Urinary bladder (tissue), 3 donors: ENCODE measurements at regions not wholly inside any gene's neighbourhood (a gene's known extent, or its start where the extent isn't known, plus 50 kb on each side); places are given as distances from the start of the nearest gene placed in this dataset.

Experiments
- DNase-seq: peaks from one replicate; pipeline ENCODE4 v3.0.0-alpha.2; 2015; ENCODE audit errors: extremely low spot score
- H3K27ac ChIP-seq: one replicate; pipeline ENCODE4 v1.5.1; 2013; ENCODE audit warnings: low read depth, mild to moderate bottlenecking, moderate library complexity
- H3K36me3 ChIP-seq: one replicate; pipeline ENCODE4 v1.6.1; 2013; ENCODE audit warnings: mild to moderate bottlenecking, moderate library complexity; ENCODE audit not compliant: insufficient read depth
- H3K4me1 ChIP-seq: one replicate; pipeline ENCODE4 v1.6.1; 2013; ENCODE audit warnings: mild to moderate bottlenecking, moderate library complexity; ENCODE audit not compliant: insufficient read depth
- H3K4me3 ChIP-seq: one replicate; pipeline ENCODE4 v1.5.1; 2013; ENCODE audit warnings: low read depth, low read length
- WGBS: extraction: QIAGEN DNeasy Blood & Tissue Kit; methylation state at CpG from one replicate; pipeline ENCODE4 v1.1.7; 2013; 5-methylcytosine and 5-hydroxymethylcytosine counted together
- donor health status: healthy with polysubstance abuse.
- donor health status: healthy.

DNA sequence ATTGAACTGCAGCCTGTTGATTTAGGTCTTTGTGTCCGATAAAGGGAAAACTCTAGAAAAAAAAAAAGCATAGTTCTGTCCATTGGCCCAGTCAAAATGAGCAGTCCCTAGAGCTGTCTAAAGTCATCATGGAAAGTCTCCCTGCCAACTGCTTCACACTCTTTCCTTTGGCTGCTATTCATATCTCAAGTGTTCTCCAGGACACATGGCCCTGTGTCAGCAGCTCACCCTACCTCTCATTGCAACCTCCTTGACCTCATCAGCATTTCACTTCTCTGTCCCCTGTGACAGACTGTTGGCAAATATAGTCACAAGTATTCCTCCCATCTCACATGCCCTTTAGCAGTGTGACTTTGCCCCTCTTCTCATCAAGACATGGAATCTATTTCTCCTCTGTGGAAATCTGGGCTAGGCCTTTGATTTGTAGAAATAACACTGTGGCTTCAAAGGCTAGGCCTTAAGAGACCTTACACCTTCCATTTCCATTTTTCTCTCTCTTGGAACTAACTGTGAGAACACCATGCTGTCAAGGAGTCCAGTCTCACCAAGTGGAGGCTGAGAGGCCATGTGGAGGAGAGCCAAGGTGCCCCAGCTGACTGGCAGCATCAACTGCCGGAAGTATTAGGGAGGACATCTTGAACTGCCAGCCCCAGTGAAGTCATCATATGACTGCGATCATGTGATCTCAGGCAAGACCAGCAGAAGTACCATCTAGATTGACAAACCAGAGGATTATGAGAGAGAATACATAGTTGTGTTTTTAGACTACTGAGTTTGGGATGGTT lies 149.4 kb upstream of the TARS1 start:
- DNase-seq, result no peak

DNA sequence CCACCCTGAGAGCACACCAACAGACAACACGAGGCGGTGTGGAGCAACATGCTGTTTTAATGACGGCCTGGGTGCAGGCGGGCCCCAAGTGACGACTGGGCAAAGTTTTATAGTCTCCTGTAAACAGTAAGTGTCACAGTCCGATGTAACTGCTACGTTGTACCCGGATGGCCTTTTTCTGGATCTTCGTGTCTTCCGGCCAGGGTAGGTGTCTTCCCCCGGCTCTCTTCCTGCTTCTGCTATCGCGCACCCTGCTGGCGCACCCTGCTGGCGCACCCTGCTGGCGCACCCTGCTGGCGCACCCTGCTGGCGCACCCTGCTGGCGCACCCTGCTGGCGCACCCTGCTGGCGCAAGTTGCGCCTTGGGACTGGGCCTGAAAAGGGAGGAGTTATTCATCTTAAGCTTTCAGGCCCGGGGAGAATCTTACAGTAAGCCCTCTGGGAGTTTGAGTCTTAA lies 143.0 kb upstream of the TARS1 start:
- no peak for DNase-seq
- no peak overlapping the region for H3K4me3 ChIP-seq
- H3K36me3 ChIP-seq, result no peaks in the 10 kb centered on the region
- no peak overlapping the region for H3K27ac ChIP-seq
- no peaks in the 10 kb centered on the region for H3K4me1 ChIP-seq
- WGBS, result 93% methylated on average over 23 of the region's 23 CpGs

More for the DNA sequence above, 149.4 kb upstream of the TARS1 start:
- Histone ChIP-seq H3K27ac (no peak overlapping the region), H3K36me3 (no peaks in the 10 kb centered on the region), H3K4me1 (no peaks in the 10 kb centered on the region), H3K4me3 (no peak overlapping the region)
- 81% methylated on average over 3 of the region's 3 CpGs for WGBS

DNA sequence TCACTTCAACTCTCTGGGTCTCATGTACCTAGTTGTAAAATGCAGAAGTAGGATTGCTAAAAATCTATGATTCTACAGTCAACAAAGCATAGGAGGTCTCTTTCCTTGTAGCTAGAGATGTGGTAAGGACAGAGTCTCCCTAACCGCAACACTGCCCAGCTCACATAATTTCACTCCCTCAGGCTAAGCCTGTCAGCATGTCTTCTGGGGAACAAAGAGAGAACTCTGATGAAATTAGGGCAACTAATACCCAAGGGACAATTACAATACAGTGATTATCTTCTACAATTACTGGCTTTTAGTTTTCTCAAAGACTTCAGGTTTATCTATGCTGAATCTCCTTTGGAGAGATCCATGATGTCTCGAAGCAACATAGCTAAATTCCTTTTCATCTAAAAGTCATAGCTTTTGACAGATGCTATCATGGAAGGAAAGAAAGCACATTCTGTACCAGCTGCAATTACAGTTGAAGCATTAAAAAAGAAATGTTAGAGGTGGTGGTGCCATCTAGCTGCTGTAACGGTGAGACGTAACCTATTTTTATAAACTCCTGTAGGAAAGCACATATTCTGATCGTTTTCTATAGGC lies 141.1 kb upstream of the TARS1 start:
- 15% methylated on average over 5 of the region's 5 CpGs for WGBS
- Histone ChIP-seq H3K4me1 (no peaks in the 10 kb centered on the region), H3K36me3 (no peaks in the 10 kb centered on the region), H3K27ac (no peak overlapping the region), H3K4me3 (no peak overlapping the region)
- DNase-seq, result no peak

DNA sequence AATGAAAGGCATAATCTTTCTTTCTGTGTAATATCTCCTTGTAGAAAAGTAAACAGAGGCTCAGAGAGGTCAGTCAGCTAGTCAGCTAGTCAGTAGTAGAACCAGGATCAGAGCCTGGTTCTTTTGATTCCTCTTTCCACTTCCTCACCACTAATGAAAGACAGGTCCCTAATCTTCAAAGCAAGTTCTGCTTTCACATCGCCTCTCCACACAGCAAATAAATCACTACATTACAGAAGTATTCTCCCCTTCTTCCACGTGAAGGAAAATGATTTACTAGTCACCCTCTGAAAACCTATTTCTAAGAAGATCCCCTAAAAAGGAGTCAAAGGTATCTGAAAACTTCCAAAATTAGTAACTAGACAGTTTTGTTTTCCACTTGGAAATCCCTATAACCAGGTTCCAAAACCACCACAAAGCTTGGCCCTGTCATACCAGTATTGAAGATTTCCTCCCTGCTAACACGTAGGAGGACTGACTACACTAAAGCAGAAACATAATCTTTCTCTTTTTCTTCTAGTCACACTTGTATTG lies 140.5 kb upstream of the TARS1 start:
- 18% methylated on average over 3 of the region's 3 CpGs for WGBS
- Histone ChIP-seq H3K4me1 (no peaks in the 10 kb centered on the region), H3K27ac (no peak overlapping the region), H3K36me3 (no peaks in the 10 kb centered on the region), H3K4me3 (no peak overlapping the region)
- no peak for DNase-seq

DNA sequence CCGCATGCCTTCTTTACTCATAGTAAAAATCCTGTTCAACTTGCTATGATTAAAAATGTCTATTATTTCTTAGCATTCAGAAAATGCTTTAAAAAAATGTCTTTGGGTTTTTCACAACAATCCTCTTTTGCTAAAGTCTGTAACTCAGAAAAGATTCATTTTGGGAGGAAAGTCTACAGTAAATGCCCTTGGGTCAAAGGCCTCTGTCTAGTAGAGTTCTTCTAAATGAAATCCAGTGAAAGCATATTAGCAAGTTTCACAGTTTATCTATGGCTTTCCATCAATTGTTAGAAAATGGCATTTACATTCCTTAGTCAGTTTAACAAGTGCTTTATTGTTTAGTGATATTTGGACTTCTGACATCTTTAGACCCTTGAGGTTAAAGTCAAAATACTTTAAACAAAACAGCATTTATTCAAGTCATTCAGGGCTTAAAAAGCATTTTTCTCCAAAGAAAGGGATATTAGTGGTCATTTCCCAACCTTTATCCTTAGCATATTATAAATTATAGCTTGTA lies 137.1 kb upstream of the TARS1 start:
- DNase-seq, result no peak
- WGBS, result 88% methylated on average over 1 of the region's 1 CpG
- Histone ChIP-seq H3K4me3 (no peak overlapping the region), H3K4me1 (no peaks in the 10 kb centered on the region), H3K27ac (no peak overlapping the region), H3K36me3 (no peaks in the 10 kb centered on the region)

DNA sequence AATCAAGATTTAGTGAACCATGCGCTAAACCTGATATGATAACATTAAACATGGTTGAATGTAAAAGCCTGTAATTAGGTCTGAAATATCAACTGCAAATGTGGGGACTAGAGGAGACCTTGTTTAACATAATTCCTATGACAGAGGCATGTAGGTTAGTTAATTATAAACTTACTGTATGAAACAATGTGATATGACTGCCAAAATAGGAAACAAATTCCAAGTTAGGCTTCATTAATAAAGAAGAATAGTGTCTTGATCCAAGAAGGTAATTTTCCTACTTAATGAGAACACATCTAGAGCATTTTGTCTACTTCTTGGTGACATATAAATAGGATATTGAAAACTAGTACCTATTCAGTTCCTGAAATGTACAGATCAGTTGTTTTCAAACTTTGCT lies 136.2 kb upstream of the TARS1 start:
- no peak for DNase-seq
- WGBS, result 97% methylated on average over 1 of the region's 1 CpG
- Histone ChIP-seq H3K4me3 (no peak overlapping the region), H3K4me1 (no peaks in the 10 kb centered on the region), H3K36me3 (no peaks in the 10 kb centered on the region), H3K27ac (no peak overlapping the region)

DNA sequence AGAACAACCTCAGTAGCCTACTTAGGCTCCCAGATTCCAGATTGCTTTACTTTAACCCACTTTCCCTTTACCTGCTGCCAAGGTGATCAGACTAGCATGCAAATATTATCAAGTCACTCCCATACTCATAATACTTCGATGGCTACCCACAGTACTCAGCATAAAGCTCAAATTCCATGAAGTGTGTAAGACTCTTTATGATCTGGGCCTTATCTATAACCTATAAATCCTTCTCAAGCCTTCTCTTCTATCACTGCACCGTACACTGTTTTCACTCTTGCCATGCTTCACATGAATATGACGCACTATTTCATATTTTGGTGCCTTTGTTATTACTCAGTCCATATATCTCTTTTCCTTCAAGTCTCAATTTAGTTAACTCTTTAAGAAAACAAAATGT lies 135.2 kb upstream of the TARS1 start:
- WGBS, result 87% methylated on average over 3 of the region's 3 CpGs
- H3K36me3 ChIP-seq, result no peaks in the 10 kb centered on the region
- DNase-seq, result no peak
- no peak overlapping the region for H3K4me3 ChIP-seq
- no peaks in the 10 kb centered on the region for H3K4me1 ChIP-seq
- H3K27ac ChIP-seq, result no peak overlapping the region

DNA sequence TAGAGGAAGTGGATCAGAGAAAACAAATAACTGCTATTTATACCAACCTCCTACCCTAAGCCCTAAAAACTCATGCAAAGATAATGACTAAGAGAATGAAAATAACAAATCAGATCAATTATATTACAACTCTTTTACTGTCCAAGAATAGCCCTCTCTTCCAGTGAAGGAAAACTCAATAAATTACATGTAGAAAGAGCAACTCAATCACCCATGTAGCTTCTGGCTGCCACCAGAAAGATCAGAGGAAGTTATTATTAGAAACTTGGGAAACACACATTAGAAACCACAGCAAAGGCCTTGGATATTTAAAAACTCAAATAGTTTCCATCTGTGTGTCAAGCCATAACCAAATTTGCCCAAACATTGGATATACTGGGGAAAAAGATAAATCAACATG lies 134.0 kb upstream of the TARS1 start:
- DNase-seq, result no peak
- Histone ChIP-seq H3K4me3 (no peak overlapping the region), H3K27ac (no peak overlapping the region), H3K4me1 (no peaks in the 10 kb centered on the region), H3K36me3 (no peaks in the 10 kb centered on the region)

DNA sequence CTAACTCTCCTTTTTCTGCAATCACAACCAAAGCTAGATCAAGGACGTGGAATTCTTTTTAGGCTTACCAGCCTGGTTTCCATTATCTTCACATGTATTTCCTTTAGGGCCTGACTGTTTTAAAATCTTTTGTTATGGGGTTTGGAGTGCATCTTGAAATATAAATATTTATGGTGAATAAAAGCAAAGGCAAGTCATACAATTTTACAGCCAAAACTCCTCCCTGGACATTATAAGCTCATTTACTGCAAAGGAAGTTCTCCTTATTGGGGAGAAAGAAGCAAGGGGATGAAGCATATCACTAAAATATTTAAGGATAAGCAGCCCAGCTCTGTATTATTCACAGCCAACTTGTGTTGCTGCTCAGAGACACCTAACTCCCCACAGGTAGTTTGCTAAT lies 132.2 kb upstream of the TARS1 start:
- no peak overlapping the region for H3K4me3 ChIP-seq
- H3K4me1 ChIP-seq, result no peaks in the 10 kb centered on the region
- DNase-seq, result no peak
- no peaks in the 10 kb centered on the region for H3K36me3 ChIP-seq
- WGBS, result 70% methylated on average over 1 of the region's 1 CpG
- H3K27ac ChIP-seq, result no peak overlapping the region

DNA sequence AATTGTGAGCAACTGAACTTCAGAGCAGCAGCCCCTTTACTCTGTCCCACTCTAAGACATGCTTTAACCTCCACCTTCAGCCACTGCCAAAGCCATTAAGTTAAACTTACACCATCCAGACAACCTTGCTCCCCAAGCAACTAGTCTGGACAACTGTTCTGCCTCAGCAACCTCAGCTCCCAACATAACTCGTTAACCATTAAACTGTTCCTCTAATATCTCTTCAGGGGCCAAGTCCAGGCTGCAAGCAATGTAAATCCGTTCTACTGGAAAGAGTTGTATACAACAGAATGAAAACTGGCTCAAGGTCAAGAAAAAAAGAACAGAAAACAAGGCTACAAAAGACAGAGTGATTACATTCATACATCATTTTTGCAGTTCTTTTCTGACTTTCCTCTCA lies 131.7 kb upstream of the TARS1 start:
- 18% methylated on average over 2 of the region's 2 CpGs for WGBS
- H3K36me3 ChIP-seq, result no peaks in the 10 kb centered on the region
- no peaks in the 10 kb centered on the region for H3K4me1 ChIP-seq
- H3K4me3 ChIP-seq, result no peak overlapping the region
- no peak overlapping the region for H3K27ac ChIP-seq
- DNase-seq, result no peak

DNA sequence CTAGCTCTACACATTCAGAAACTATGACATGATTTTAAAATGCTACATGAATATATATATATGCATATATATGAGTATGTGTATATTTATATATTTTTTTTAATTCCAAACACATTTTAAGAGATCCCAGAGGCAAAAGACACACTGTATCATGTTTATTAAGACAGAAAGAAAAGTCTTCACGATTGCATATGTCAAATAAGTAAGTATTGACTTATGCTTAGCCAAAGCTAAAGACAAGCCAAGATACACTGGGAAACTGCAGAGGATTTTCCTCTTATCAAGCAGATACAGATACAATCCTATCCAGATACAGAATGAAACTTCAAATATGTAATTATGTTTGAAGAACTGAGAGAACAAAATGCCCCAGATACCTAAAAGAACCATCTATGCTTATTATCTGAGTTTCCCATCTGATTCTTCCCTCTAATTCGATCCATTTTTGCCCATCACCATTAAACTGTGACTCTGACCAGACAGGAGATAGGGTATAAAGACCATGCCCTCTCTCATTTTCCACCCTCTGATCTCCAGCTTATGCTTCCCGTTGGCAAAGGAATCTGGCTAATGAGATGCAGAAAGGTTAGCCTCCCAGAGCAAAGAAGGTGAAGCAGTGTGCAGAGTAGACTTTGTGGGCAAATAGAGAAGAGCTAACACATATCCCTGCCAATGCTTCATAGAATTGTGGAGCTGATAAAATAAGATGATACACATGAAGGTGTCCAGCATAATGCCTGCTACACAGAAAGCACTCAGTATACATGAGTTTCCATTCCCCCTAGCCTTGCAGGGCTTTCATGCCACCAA lies 131.0 kb upstream of the TARS1 start:
- no peak for DNase-seq
- H3K4me1 ChIP-seq, result no peaks in the 10 kb centered on the region
- WGBS, result 57% methylated on average over 3 of the region's 3 CpGs
- H3K4me3 ChIP-seq, result no peak overlapping the region
- H3K36me3 ChIP-seq, result no peaks in the 10 kb centered on the region
- no peak overlapping the region for H3K27ac ChIP-seq

DNA sequence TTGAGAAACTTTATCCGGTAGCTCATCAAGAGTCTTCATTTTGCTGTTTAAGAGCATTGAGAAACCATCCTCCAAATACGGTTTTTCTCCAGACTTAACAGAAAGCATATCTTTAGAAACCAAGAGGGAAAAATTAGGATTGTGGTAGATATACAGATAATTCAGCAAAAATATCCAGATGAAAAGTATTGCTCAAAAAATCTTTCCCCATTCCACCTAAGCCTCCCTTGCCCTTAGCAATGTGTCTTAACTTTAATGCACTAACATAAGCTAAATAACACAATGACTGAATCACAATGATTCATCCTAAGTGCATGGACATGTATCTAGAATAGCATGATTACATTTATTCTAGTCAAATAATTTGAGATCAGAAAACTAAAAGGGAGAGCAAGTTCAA lies 130.3 kb upstream of the TARS1 start:
- Histone ChIP-seq H3K27ac (no peak overlapping the region), H3K4me1 (no peaks in the 10 kb centered on the region), H3K36me3 (no peaks in the 10 kb centered on the region), H3K4me3 (no peak overlapping the region)
- no peak for DNase-seq
- WGBS, result 92% methylated on average over 2 of the region's 2 CpGs

DNA sequence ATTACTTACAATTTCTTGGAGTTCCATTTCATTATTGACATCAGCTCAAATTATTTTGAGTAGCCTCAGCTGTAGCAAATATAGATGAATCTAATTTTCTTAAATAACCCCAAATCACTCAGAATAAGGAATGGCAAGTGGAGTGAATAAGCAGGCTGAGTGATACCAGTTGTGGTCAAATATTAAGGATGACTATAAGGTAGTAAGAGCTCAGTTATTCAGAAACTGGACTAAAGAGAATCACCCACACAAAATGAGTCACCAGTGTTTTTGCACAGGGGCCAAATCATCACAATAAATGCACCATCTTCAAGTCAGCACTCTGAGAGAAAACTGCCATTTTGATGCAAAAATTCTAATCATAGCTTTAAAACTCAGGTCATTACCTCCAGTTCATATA lies 128.9 kb upstream of the TARS1 start:
- no peaks in the 10 kb centered on the region for H3K36me3 ChIP-seq
- DNase-seq, result no peak
- no peak overlapping the region for H3K27ac ChIP-seq
- H3K4me1 ChIP-seq, result no peaks in the 10 kb centered on the region
- no peak overlapping the region for H3K4me3 ChIP-seq
